GDM1 (cell line): ENCODE measurements at regions not wholly inside any gene's neighbourhood (a gene's known extent, or its start where the extent isn't known, plus 50 kb on each side); places are given as distances from the start of the nearest gene placed in this dataset.

Experiments
- DNase-seq: peaks from one replicate; lab custom pipeline; 2025; lab: John Stamatoyannopoulos, UW

GRCh38 chr10:6770846-6771245, 190.8 kb upstream of the PRKCQ start:
- no peak for DNase-seq

GRCh38 chr10:6769704-6770417, 189.8 kb upstream of the PRKCQ start:
- DNase-seq: no peak

DNA sequence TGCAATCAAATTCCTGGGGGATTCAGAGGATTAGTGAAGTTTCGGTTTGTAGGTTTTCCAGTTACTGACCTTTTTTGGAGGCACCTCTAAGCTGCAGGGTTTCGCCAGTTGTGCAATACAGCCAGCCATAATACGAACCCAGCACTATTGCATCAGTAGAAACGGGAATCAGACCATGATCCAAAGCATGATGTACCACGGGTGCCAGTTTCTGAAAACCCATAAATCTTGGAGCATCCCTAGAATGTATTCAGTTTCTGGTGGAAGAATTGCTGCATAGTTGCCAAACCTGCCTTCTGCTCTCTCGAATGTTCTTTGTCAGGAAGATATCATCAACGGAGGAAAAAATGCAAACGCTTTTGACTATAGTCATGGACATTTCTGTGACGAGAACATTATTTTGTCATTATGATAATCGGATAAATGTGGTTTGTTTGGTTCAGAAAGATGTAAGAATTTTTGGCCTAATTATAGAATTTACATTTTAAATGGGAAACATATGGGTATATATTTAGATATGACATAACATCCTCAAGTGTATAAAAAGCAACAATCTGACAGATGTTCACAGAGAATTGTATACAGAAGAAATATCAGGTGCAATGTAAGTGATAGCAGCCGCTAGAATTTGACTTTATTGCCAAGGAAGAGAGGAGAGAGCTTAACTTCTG, 186.2 kb upstream of the PRKCQ start:
- DNase-seq: no peak

DNA sequence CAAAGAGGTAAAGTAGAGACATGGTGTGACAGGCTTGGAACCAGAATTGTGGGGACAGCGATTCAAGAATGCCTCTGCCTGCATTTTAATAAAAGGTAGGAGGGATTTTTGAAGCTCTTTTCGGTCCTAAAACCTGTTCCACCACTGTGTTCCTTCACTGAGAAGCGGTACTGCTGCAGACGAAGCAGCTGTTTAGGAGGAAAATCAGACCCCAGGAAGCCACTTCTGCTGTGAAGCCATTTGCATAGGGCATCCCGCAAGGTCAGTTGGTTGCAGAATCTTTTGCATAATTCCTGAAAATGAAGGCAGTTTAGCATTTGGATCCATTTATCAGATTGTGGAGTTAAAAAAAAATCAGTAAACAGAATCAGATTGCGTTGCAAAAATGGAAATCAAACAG, 183.3 kb upstream of the PRKCQ start:
- DNase-seq: no peak

DNA sequence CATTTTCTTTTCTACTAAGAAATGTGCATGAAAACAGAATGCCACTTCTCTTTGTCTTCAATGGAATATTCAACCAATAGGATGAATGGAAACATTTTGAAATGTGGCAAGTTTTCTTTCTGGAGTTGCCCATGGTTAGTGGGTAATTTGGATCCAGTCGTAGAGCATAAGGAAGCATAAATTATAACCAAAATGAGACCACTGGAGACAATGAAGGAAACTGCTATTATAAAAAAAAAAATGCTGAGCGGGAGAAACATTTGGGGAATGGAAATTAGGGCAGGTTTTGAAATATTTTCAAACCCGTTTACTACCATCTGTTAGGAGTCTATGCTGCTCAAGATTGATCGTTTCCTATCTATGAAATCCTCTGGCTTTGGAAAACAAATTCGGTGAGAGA, 182.9 kb upstream of the PRKCQ start:
- no peak for DNase-seq

- no peak for DNase-seq
Measured at GRCh38 chr10:6759961-6760360, 179.9 kb upstream of the PRKCQ start.

GRCh38 chr10:6757158-6757557, 177.1 kb upstream of the PRKCQ start:
- DNase-seq: no peak

DNA sequence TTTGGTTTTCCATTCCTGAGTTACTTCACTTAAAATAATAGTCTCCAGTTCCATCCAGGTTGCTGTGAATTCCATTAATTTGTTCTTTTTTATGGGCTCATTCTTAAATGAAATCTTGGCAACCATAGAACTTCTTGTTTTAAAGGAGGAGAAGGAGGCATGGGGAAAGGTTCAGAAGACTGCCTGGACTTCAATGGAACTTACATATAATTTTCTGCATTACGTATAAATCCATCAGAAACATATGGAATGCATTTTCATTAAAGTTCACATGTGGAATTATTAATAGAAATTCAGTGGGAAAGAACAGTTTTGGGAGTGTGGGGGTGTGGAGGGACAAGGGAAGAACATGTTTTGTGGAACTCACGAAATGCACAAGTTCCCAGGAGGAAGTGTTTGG, 176.6 kb upstream of the PRKCQ start:
- no peak for DNase-seq

GRCh38 chr10:6755781-6756460, 175.8 kb upstream of the PRKCQ start:
- no peak for DNase-seq

DNA sequence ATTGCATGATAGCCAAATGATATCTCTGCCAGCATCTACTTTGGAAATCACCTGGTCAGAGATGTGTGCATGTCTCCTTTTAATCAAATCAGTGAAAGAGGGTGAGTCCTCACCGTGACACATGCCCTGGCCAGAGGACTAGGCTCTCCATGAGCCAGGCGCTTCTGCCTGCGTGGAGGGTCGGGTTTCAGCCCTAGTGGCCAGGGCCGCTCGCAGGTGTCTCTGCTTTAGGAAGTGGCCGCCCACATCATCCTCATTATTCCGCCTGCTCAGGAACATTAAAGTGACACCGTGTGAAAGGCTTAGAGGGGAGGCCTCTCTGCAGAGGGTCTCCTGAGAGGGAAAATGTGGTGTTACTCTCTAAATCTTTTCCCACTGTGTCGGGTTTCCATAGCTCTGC, 173.6 kb upstream of the PRKCQ start:
- DNase-seq: no peak

- no peak for DNase-seq
Measured at GRCh38 chr10:6751363-6751762, 171.3 kb upstream of the PRKCQ start.

- DNase-seq: no peak
Measured at GRCh38 chr10:6748981-6749635, 169.0 kb upstream of the PRKCQ start.

GRCh38 chr10:6748029-6748428, 168.0 kb upstream of the PRKCQ start:
- DNase-seq: no peak

DNA sequence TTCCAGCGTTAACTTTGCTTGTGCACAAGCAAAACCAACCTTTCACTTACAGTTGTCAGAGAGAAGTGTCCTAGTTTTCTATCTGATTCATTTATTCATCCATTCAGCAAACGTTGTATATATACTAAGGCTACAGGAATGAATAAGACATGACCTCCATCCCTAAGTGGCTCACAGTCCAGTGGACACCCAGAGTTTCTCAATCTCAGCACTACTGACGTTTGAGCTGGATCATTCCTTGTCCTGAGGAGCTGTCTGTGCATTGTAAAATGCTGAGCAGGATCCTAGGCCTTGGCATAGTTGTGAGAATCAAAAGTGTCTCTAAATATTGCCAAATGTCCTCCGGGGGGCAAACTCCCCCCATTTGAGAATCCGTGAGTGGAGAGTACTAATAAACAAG, 166.7 kb upstream of the PRKCQ start:
- no peak for DNase-seq

DNA sequence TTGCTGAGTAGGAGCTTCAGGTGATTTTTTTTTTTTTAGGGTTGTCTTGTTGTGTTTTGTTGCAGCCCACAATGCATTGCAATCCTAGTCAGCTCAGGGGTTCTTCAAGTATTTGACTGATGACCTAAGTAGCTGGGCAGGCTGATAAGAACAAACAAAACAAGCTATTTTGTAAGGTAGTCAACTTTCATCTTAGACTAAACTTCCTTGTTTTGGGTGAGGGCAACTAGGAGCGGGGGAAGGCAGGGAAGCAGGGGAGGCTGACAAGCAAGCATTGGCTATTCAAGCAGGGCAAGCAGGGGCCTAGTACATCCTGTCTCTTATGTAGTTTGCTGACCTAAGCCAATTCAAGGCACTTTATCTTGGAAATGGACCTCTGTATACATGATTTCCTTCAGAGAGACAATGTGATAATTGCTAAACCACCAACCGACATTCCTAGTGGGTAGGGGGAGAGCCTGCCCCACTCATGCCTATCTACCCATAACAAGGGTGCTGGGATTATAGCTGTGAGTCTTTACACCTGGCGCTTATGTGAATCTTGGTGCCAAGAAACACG, 163.3 kb upstream of the PRKCQ start:
- no peak for DNase-seq

DNA sequence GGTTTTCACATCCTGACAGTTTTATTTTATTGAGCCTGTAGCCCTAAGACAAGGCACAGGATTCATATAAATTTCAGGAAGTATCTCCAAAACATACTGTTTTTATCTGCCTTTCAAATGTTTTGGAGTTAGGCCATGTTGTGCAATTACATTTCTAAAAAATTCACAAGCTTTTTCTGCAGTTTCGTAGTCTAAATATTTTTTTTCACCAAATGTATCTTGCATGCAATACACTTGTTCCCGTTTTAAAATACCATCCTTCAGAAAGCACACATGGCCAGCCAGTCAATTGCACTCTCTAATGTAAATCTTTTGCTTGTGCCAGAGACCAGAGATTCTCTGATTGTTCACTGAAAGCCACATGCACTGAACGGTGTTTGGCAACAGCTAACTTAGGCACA, 161.5 kb upstream of the PRKCQ start:
- no peak for DNase-seq

DNA sequence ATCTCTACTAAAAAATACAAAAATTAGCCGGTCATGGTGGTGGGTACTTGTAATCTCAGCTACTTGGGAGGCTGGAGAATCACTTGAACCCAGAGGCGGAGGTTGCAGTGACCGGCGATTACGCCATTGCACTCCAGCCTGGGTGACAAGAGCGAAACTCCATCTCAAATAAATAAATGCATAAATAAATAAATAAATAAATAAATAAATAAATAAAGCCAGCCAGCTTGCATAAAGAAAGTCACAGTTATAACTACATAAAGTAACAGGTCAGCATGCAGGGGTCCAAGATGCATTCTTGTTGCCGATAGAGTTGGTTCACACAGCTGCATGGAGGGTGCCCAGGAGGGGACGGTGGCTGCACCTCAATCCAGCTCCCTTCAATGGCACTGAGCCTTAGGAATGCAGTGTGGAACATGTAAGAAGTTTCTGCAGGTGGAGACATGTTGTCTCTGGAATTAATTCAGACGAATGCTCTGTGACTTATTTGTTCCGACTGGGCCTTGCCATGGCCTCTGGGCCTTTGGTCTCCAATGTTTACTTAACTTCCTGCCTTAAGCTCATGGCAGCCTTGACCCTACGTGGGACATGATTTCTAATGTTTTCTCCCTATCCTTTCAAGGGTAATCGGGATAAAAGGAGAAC, 159.6 kb upstream of the PRKCQ start:
- DNase-seq: no peak

DNA sequence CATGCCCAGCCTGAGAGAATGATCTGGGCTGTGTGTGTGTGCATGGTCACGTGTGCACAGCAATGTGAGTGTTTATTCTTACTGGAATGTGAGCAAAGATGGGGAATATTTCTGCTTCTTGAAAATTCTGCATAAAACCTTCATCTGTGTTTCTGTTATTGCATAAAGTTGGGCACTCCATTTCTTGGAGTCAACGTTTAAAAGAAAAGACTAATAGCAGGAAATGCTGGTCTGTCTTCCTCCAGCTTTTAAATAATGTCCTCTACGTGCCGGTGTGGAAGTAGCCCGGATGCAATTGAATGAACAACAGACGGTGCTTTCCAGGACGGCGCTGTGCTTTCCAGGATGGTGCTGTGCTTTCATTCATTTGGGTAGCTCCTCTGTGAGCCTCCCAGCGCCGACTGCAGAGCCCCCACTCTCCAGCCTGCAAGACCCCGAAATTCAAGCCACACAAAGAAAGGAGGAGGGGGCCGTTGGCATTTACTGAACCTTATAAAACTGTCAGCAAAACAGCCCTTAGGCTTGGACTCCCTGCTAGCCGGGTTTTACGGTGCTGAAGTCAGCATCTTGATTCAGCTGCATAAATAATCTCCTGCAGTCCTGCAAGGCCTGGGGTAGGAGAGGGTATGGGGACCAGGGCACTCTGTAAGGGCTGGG, 158.2 kb upstream of the PRKCQ start:
- no peak for DNase-seq

DNA sequence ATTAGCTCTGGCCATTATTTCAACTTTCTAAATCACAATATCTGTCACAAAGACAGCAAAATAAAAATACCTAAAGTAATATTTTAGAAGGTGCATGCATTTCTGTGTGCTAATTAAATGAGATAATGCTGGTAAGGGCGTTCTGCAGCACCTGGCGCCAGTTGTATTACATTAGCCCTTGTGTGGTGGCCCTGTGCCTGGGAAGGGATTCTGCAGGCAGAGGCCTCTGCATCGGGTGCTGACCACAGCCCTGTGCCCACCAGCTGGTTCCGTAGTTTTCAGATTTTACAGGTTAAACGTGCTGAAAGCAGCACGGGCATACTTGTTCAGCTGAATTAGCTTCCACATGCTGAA, 157.7 kb upstream of the PRKCQ start:
- no peak for DNase-seq

DNA sequence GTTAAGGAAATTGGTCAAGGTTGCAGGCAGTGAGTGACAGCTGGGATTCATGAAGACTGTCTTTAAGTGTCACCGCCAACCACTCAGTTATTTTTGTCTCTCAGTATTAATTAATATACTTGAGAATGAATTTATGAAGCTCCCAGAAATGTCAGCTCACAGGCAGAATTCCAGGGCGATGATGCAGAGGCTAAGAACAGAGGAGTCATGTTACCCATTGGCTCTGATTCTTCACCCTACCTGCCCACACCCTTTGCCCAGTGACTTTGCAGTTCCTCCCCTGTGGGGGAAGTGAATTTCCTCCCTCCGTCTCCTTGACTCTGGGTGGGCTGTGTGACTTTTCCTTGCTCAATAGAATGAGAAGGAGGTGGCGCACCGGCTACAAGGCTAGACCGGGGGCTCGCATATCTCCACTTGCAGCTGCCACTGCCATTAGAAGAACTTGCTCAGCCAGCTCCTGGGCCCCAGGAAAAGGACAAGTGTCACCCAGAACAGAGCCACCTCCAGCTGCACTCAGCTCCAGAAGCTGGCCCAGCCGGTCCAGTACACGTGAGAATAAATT, 157.1 kb upstream of the PRKCQ start:
- no peak for DNase-seq

DNA sequence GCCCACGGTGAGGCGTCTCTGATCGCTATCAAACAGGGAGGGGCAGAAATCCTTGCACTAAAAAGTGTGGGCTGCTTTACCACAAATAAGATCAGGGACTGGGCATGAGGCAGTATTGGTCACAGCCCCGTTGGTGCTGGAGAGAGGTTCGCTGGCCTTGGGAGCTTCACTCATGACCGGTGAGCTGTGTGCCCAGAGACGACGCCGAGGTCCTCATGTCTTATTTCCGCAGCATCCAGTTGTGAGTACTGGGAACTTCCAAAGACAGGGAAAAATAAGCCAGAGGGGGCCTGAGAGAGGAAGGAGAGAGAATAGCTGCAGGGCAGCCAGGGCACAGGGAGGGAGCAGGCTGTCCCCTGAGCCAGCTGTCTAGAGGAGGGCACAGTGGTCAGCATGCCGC, 154.2 kb upstream of the PRKCQ start:
- DNase-seq: no peak
